ENCODE measurements at regions not wholly inside any gene's neighbourhood (a gene's known extent, or its start where the extent isn't known, plus 50 kb on each side); places are given as distances from the start of the nearest gene placed in this dataset.

GRCh38 chr11:38278457-38279141 is 1680.6 kb upstream of the RAG2 start:
- TF ChIP-seq CTCF (IDR thresholded peaks at IDR 0.05; ENCODE audit: poor library complexity, severe bottlenecking) (no peak), TAF1 (IDR thresholded peaks at IDR 0.05; ENCODE audit: low read depth) (no peak), EP300 (conservative IDR thresholded peaks at IDR 0.05; ENCODE audit: poor library complexity, severe bottlenecking) (no peak), REST (IDR thresholded peaks at IDR 0.05; ENCODE audit: borderline replicate concordance) (no peak), POLR2AphosphoS5 (IDR thresholded peaks at IDR 0.05) (no peak), EZH2 (IDR thresholded peaks at IDR 0.05; ENCODE audit: borderline replicate concordance, insufficient read depth, low read length, poor library complexity, severe bottlenecking) (no peak), MXI1 (conservative IDR thresholded peaks at IDR 0.05; ENCODE audit: poor library complexity, severe bottlenecking) (no peak), SMC3 (conservative IDR thresholded peaks at IDR 0.05; ENCODE audit: poor library complexity) (no peak)
